CD4-positive, alpha-beta T cell treated with Interferon alpha-2 for 1 hour (primary cell): ENCODE measurements at regions not wholly inside any gene's neighbourhood (a gene's known extent, or its start where the extent isn't known, plus 50 kb on each side); places are given as distances from the start of the nearest gene placed in this dataset.

Source experiments
- DNase-seq, 2 donors: peaks; one replicate each; pipeline ENCODE4 v3.0.0-alpha.2; 2020 to 2022

DNA sequence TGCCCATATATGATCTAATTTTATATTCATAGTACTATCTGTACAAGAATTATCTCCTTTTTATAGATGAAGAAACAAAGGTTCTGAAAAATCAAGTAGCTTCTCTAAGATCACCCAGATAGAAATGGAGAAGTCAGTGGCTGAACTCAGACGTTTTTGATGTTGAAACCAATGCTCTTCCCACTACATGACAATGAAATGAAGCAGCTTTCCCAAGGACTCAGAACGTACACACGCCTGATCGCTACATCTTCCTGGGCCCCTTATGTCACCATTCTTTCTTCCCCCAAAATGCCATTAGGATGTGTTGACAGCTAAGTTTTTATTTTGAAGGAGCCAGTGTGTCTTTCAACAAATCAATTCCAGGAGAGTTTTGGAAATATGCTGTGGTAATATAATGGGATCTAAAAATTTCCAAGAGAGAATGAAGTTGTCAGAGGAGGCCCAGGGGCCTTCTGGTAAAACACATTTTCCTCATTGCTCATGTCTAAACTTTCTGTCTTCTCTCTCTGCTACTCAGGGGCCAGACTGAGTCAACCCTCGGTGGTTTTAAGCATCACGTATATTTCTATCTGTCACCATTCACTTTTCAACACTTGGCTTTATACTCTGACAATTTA is 98.1 kb upstream of the COL21A1 start:
- no peak for DNase-seq

DNA sequence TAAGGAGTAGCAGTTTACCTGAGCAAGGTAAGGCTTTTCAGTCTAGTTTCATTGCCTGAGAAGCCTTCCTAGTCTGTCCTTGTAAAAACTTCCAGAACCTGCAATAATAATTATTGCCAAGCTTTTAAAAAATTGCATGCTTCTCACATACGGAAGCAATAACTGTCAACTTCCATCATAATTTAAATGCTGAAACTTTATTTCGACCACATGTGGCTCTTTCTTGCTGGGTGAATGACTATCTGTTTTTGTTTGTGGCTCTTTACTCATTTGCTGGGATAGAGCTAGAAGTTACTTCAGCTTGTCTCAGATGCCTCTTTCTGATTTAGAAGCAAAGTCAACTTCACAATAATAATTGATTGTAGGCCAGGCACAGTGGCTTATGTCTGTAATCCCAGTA is 95.9 kb upstream of the COL21A1 start:
- no peak for DNase-seq

DNA sequence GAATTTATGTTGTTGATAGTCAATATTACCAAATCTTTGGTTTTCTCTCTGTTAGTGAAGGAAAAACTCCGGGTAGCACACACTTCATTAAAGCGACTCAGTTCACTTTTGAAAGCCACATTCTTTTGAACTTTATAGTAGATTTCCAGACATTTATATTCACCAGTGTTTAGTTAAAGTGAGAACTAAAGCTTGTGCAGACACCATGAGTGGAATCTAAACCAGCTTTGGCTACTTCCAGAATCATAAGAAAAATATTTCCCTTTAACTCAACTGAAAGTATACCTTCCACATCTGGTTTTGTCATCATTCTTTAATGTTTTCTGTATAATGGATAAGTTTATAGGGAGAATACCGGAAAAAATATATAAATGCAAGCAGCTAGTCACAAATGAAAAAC is 92.1 kb upstream of the COL21A1 start:
- DNase-seq, result no peak

DNA sequence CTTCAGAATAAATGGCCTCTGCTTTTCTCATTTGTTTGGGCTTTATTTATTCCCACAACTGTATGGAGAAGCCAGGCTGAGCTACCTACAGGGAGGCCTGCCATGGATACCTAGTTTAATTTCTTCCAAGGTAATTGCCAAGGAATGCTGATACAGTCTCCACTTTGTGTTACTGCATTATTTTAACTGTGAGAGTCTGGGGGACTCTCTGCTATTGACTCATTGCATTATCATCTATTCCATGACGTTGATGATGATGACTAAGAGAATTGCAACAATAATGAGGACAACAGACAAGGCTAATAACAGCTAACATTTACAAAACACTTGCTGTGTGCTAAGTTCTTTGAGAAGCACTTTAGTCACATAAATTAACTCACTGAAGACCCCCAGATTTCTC is 88.3 kb upstream of the COL21A1 start:
- DNase-seq, result no peak

DNA sequence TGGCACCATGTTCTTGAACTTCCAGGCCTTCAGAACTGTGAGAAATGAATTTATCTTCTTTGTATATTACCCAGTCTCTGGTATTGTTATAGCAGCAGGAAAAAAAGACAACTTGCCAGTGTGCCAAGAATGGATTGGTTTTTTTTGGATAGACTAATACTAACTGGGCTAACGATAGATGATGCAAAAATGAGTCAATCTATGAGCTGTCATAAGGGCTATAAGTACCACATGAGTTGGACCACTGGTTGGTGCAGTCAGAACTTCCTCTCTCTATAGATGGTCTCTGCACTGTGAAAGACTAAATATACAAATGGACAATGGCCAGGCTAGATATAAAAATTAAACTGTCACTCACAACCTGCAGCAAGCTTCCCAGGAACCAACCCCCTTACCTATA is 87.6 kb upstream of the COL21A1 start:
- DNase-seq, result no peak

DNA sequence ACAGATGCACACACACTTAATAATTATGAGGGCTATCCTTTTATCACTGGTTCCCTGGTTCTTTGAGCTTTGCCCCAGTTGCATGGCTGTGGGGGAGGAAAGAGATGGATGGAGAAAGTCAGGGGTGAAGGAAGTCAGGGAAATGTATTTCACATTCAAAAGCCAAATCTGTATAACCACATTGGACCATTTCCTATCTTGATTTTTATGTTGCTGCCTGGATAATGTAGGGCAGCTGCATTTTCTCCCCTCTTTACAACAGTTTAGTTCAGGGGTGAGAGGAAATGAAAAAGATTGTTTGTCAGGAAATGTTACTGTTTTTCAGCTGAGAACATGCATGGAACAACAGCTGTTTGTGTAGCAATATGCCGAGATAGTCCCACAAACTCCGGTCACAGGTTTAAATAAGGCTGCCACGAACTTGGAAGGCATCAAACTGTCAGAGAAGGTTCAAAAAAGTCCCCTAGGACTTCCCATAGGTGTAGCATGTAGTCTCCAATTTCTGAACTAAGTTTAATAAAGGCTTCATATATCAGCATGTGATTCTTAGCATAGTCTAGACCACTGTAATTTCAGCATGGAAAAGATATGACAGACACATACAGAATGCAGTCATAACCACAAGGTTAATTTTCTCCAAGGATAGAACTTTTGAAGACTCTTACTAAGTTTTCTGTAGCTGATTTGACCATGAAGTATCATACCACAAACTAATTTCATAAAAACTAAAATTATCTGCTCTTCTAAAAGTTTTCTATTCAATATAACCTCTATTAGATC is 82.1 kb upstream of the COL21A1 start:
- no peak for DNase-seq

DNA sequence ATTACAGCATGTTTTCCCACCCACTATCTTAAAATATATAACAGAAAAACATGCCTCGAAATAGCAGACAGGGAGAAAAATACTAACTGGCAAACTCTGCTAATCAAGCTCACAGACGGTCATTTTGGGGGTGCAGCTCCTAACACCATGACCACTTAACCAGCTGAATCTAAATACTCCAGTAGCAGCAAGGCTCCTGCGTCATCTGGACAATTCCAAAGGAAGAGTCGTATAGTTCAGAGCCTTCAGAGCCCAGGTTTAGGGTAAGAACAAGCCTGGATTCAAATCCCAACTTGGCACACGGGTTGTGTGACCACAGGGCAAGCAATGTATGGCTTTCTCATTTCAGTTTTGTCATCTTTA is 81.3 kb upstream of the COL21A1 start:
- DNase-seq, result no peak

DNA sequence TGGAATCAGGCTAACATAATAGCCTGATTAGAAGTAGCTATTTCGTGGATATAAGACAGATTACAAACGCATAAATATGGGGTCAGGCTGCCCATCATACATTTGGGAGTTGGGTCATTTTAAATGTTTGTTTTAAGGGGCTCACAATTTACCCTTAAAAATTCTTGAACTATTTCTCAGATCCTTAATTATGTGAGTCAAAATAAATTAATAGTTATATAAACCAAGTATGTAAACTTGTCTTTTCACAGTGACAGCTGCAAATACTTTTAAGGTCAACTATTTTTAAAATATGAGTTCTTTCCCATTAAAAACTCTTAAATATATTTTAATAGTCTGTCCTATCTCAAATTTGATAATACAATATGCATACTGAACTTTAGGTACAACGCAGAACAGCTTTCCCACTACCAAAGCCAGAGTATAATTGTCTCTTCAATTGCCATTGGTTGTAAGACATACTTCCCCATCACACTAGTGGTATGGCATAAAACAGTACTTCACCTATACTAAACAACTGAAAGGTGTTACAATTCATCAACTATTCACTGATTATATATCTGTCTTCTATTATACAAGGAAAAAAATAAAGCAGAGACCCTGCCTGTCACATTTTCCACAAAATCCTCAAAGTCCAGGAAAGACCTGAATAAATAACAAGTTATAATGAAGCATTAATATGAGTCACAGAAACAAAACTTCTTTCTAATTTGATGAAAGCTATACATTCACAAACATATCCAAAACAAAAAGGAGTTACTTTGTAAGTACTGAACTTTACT is 80.8 kb upstream of the COL21A1 start:
- DNase-seq, result no peak

DNA sequence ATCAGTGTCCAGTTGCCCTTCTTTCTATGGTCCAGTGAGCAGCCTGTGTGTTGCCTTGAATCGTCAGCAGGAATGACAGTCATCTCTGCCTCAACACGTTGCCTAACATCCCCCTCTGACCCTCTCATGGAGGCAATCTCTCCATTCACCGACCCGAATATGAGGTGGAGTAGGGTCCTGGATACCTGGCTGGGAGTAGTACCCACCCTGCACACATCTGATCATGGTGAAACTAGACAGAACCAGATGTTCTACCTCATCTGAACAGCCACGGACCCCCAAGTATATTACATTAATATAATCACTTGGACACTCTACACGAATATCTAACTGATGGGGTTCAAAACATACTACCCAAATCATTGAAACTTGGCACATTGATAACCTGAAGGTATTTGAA is 77.0 kb upstream of the COL21A1 start:
- no peak for DNase-seq

DNA sequence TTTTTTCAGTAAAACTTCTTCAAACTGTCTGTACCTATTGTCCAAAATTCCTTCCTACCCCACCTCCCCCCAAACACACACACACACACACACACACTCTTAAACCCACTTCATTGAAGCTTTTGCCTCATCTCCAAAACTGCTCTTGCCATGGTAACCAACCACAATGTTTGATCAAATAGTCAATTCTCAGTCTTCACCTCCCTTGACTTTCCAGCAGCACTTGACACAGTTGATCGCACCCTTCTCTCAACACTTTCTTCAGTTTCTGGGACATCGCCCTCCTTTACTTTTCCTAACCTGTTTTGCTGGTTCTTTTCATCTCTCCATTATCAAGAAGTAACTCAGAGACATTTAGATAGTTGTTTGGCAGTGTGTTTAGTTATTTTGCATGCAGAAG is 71.5 kb upstream of the COL21A1 start:
- DNase-seq, result no peak

DNA sequence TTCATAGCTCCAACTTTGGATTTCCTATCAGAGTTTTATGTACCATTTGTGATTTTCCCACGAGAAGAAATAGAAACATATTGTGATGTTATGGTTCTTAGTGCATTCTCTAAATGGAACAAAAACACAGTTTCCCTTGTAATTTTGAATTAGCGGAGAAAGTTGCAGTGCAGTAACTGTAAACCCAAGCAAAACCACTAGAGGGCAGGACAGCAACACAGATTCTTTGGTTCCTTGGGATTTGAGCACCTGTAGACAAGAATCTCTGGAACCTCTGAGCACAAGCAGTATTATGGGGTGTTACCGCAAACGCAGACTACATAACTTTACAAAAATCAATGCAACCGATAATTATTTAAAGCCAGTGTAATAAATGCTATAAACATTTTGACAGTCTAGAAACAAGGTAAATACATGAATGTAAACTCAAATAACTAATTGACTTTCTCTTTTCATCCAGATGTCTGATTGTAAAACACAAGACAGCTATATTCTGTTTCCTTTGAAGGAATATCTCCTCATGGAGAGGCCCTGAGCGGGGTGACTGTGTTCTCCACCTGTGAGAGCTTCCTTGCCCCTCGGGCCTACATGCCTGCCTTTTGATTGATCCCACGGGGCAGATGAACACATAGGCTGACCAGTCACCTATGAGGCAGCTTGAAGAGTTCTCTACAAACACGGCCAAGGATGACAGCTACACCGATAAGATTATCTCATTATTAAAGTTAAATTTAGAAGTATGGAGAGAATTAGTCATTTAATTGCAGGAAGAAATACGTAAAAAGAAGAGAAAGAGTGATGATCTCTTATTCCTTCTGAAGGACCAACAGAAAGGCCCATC is 67.5 kb upstream of the COL21A1 start:
- DNase-seq, result no peak

DNA sequence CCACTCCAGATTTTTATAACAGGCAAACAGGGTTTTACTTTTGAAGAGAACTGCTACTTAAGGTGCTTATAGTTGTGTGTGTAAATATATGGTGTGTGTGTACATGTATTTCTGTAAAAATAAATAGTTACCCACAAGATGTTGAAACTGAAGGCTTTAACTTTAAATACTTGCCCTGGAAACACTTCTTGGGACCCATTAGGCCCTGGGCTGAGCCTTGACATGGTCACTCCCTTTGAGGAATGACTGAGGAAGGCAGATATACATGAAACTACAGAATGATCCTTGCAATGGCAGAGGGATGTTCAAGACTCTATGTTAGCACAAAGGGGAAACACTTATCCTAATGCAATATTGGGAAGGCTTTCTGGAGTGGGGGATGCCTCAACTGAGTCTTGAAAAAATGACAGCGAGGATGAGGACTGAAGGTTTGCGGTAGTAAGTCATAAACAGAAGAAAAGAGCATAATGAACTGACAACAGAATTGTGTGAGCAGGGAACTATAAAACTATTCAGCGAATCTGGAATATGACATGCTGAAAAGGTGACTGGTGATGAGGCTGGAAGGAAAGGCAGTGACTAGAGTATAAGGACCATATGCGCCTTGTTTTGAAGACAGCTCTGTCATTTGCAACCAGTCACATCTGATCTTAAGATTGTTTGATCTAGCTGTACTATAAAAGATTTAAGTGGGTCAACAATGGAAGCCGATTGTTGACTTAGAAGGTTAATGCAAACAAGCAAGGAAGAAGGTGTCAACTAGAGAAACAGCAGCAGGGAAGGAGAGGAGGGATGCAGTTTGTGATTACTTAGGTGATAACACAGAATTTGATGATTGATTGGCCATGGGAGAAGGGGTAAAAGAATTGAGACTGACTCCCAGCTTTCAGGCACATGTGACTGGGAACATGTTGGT is 64.4 kb upstream of the COL21A1 start:
- DNase-seq, result no peak

DNA sequence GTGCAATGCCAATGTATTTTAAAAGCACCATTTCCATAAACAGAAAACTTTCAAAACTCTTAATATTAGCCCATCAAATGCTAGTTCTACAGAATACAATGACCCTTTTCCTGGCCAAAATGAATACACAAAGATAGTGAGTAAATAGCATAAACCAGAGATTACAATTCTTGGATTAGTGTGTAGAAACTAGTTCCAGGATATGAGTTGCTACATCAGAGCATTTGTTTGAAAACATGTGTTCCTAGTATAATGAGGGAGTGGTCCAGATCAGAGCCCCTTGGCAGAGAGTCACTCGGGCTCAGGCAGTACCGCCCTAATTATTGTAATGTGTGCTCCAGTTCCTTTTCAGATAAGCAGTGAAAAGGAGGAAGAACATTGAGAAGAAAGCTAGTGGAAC is 63.7 kb upstream of the COL21A1 start:
- DNase-seq, result no peak

DNA sequence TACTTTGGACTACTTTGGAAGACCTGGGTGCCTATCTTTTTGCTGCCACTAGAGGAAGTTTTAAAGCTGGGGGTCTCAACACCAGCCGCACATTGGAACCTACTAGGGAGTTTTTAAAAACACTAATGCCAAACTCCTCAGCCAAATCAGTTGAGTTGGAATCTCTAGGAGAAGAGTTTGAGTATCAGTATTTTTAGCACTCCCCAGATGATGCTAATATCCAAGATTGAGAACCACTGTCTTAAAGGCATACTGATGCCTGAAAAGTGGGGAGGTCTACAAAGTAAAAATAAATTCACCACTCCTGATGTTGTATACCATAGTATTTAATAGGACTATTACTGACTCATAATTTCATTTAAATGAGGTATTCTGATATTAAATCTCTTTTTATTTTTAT is 62.9 kb upstream of the COL21A1 start:
- no peak for DNase-seq

DNA sequence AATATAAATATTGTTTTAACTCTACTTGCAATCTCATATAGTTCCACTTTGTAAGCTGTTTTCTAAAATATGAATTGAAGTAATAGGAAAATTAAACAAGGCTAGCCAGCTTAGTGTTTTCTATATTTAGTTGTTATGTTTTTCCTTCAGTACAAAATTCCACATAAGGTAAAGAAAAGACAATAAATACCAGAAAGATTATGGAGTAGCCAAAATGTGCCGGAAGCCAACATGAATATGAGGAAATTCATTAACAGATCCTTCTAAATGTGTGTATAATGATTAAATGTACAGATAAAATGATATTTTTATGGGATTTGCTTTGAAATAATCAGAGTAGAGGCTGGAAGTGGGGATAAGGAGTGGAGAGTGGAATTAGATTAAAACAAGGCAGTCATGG is 52.5 kb upstream of the COL21A1 start:
- DNase-seq, result no peak

DNA sequence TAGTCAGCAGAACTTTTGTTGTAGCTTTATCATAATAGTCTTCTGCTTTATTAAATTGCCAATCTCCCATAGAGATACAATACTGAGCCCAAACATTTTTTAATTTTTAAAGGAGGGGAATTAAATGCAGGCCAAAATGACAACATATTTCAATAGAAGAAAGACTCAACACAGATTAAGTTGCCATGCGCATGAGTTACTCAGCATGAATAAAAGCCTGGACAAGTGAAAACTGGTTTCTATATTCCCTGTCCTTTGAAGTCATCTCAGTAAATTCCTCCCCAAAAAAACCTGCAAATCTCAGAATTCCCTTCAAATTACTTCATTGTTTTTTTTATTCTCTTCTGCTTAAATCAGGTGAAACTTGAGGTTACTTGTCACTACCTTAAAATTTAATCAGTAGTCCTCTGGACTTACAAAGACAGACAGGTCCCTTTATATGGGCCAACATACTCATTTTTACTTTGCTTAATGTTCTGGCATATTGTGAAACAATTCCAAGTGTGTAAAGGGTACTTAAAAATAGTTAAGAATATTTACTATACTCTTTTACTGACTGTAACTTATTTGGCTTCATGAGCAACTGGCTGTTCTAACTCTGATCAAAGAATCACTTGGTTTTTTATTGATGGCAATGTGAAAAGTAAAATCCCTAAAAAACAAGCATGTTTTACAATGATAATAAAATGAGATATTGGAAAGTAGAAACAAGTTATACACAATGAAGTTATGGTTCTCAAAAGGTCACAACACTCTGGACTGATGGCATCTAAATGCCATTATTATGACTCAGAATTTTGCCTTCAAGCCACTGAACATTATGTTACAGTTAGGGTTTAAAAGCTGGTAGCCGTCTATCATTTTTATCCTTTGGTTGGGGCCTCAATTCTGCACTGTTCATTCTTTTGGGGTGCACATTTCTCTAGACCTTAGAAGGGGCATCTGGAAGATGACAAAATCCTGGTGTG is 49.9 kb upstream of the COL21A1 start:
- no peak for DNase-seq
